ENCODE measurements at regions not wholly inside any gene's neighbourhood (a gene's known extent, or its start where the extent isn't known, plus 50 kb on each side); places are given as distances from the start of the nearest gene placed in this dataset.
A peak's percentile ranks its signal among the peaks of the same experiment; 100 is the strongest.

- H3K27ac ChIP-seq (ENCODE audit: low read depth in 2 of 2, low read length in 2 of 2) = no peak overlapping the region
- no peak overlapping the region for H3K4me3 ChIP-seq (ENCODE audit: low read length in 3 of 3)
- H3K9me3 ChIP-seq (ENCODE audit: control insufficient read depth in 2 of 3, insufficient read depth in 1 of 3, low read length in 3 of 3) = no peaks in the 10 kb centered on the region
- peaks cover 0 to 6% (median 0%) of the 10 kb centered on the region in 3 donors for H3K4me1 ChIP-seq (ENCODE audit: control insufficient read depth in 2 of 3, insufficient read depth in 2 of 3, low read depth in 1 of 3, low read length in 3 of 3)
- no peak for TF ChIP-seq CTCF (IDR thresholded peaks at IDR 0.05; ENCODE audit: borderline replicate concordance, extremely low read depth, insufficient read depth)
- DNase-seq = peak in 2 of 5 donors; percentile 39 to 75
- H3K36me3 ChIP-seq (ENCODE audit: control insufficient read depth in 2 of 3, insufficient read depth in 3 of 3, low read length in 3 of 3) = no peaks in the 10 kb centered on the region
- H3K27me3 ChIP-seq (ENCODE audit: control insufficient read depth, insufficient read depth, low read length) = peaks cover 2% of the 10 kb centered on the region
- no peak overlapping the region for H3K9ac ChIP-seq (ENCODE audit: low read length in 3 of 3)
- FAIRE-seq = no peak
- intact Hi-C loops (cut with DNase I) = no loop called here
These were observed 105.1 kb downstream of the EDN3 start for GRCh38 chr20:59405226-59406200.

DNA sequence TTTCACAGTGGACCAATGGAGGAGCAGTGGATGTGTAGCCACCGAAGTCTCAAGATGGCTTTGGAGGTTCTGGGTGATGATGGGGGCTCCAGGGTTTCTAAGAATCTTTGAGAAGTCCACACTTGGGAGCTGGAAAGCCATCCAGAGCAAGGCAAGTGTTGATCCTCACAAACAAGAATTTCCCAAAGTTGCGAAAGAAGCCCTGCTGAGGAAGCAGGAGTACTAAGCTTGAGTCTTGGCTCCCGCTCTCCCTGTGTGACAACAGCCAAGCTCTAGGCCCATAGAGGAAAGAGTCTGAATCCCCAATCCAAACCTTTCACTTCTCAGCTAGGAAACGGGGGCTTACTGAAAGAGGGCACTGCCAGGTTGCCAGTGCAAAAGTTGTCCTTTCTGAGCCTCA is 106.0 kb downstream of the EDN3 start:
- Histone ChIP-seq H3K27me3 (ENCODE audit: control insufficient read depth, insufficient read depth, low read length) (peaks cover 2% of the 10 kb centered on the region), H3K36me3 (ENCODE audit: control insufficient read depth in 2 of 3, insufficient read depth in 3 of 3, low read length in 3 of 3) (no peaks in the 10 kb centered on the region), H3K9ac (ENCODE audit: low read length in 3 of 3) (no peak overlapping the region), H3K27ac (ENCODE audit: low read depth in 2 of 2, low read length in 2 of 2) (no peak overlapping the region), H3K9me3 (ENCODE audit: control insufficient read depth in 2 of 3, insufficient read depth in 1 of 3, low read length in 3 of 3) (no peaks in the 10 kb centered on the region), H3K4me1 (ENCODE audit: control insufficient read depth in 2 of 3, insufficient read depth in 2 of 3, low read depth in 1 of 3, low read length in 3 of 3) (peaks cover 0 to 6% (median 0%) of the 10 kb centered on the region in 3 donors), H3K4me3 (ENCODE audit: low read length in 3 of 3) (no peak overlapping the region)
- no peak for TF ChIP-seq CTCF (IDR thresholded peaks at IDR 0.05; ENCODE audit: borderline replicate concordance, extremely low read depth, insufficient read depth)
- intact Hi-C loops (cut with DNase I) = no loop called here
- no peak for FAIRE-seq
- no peak for DNase-seq

- no peak for TF ChIP-seq CTCF (IDR thresholded peaks at IDR 0.05; ENCODE audit: borderline replicate concordance, extremely low read depth, insufficient read depth)
- Histone ChIP-seq H3K4me3 (ENCODE audit: low read length in 3 of 3) (no peak overlapping the region), H3K36me3 (ENCODE audit: control insufficient read depth in 2 of 3, insufficient read depth in 3 of 3, low read length in 3 of 3) (no peaks in the 10 kb centered on the region), H3K9me3 (ENCODE audit: control insufficient read depth in 2 of 3, insufficient read depth in 1 of 3, low read length in 3 of 3) (no peaks in the 10 kb centered on the region), H3K9ac (ENCODE audit: low read length in 3 of 3) (no peak overlapping the region), H3K4me1 (ENCODE audit: control insufficient read depth in 2 of 3, insufficient read depth in 2 of 3, low read depth in 1 of 3, low read length in 3 of 3) (no peaks in the 10 kb centered on the region), H3K27me3 (ENCODE audit: control insufficient read depth, insufficient read depth, low read length) (no peaks in the 10 kb centered on the region), H3K27ac (ENCODE audit: low read depth in 2 of 2, low read length in 2 of 2) (no peak overlapping the region)
- DNase-seq = no peak
- intact Hi-C loops (cut with DNase I) = no loop called here
- no peak for FAIRE-seq
These were observed 110.8 kb downstream of the EDN3 start for GRCh38 chr20:59411170-59411569.
